ENCODE measurements at regions not wholly inside any gene's neighbourhood (a gene's known extent, or its start where the extent isn't known, plus 50 kb on each side); places are given as distances from the start of the nearest gene placed in this dataset.
A peak's percentile ranks its signal among the peaks of the same experiment; 100 is the strongest.

DNA sequence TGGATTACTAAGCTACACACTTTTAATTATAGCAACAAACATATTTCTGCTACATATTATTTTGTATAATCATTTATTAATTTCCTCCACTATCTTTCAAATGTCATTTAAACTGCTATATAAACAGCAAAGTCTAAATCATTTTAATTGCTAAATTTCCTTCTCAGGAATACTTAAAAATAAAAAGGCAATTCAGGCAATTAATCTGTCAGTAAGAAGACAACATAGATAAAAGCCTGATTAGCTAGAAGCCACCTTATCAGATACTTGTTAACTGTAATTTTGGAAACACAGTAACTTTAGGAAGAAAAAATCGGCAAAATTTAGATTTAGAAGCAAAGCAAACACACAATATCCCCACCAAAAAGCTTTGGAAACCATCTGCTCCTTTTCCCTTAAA is 188.2 kb upstream of the ZNF804A start:
- Histone ChIP-seq H3K9ac (ENCODE audit: low read length) (no peak overlapping the region), H3K4me1 (ENCODE audit: insufficient read depth, low read length, severe bottlenecking) (peaks cover 5% of the 10 kb centered on the region), H3K4me2 (ENCODE audit: low read length) (no peak overlapping the region), H3K9me2 (ENCODE audit: low read depth, low read length) (no peaks in the 10 kb centered on the region), H3K27me3 (ENCODE audit: insufficient read depth, low read length) (no peaks in the 10 kb centered on the region), H3K36me3 (ENCODE audit: insufficient read depth, low read length) (no peaks in the 10 kb centered on the region; the same call in 1 of the 2 replicates), H2AFZ (ENCODE audit: low read length) (peak overlapping the region; percentile 90), H3K9me3 (ENCODE audit: low read length) (peaks cover 13% of the 10 kb centered on the region; the same call in 1 of the 2 replicates), H3K79me2 (ENCODE audit: insufficient read depth, low read length) (no peaks in the 10 kb centered on the region), H3K4me3 (ENCODE audit: low read depth, low read length, poor library complexity, severe bottlenecking) (no peak overlapping the region), H3F3A (ENCODE audit: insufficient read depth, low read length) (no peaks in the 10 kb centered on the region), H4K20me1 (ENCODE audit: insufficient read depth, low read length) (no peaks in the 10 kb centered on the region), H3K27ac (ENCODE audit: low read depth, low read length, poor library complexity, severe bottlenecking) (no peak overlapping the region)
- TF ChIP-seq EZH2 (IDR thresholded peaks at IDR 0.05; ENCODE audit: borderline replicate concordance, low read length): no peak
- TF ChIP-seq, protein P1, sequence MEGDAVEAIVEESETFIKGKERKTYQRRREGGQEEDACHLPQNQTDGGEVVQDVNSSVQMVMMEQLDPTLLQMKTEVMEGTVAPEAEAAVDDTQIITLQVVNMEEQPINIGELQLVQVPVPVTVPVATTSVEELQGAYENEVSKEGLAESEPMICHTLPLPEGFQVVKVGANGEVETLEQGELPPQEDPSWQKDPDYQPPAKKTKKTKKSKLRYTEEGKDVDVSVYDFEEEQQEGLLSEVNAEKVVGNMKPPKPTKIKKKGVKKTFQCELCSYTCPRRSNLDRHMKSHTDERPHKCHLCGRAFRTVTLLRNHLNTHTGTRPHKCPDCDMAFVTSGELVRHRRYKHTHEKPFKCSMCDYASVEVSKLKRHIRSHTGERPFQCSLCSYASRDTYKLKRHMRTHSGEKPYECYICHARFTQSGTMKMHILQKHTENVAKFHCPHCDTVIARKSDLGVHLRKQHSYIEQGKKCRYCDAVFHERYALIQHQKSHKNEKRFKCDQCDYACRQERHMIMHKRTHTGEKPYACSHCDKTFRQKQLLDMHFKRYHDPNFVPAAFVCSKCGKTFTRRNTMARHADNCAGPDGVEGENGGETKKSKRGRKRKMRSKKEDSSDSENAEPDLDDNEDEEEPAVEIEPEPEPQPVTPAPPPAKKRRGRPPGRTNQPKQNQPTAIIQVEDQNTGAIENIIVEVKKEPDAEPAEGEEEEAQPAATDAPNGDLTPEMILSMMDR (IDR thresholded peaks at IDR 0.05; ENCODE audit: low read length): no peak

DNA sequence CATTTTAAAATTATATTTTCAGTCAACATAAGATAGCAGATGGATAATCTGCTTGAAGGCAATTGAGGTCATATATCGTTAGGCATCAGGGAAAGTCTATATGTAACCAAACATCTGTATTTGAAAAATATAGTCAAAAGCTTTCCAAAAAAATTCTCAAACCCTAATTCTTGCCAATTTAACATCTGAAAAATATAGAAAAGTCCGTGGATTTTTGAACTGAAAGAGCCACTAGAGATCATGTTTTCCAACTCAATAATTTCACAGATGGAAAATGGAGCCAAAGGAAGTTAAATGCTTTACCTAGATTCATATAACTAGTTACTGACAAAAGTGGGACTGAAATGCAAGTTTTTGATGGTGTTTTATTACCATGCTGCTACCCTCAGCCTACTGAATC is 185.1 kb upstream of the ZNF804A start:
- H3K79me2 ChIP-seq (ENCODE audit: insufficient read depth, low read length): no peaks in the 10 kb centered on the region
- peak overlapping the region; percentile 58; the same call in 1 of the 2 replicates for H2AFZ ChIP-seq (ENCODE audit: low read length)
- H3K9me2 ChIP-seq (ENCODE audit: low read depth, low read length): no peaks in the 10 kb centered on the region
- H3F3A ChIP-seq (ENCODE audit: insufficient read depth, low read length): no peaks in the 10 kb centered on the region
- H3K4me3 ChIP-seq (ENCODE audit: low read depth, low read length, poor library complexity, severe bottlenecking): no peak overlapping the region
- no peak overlapping the region for H3K9ac ChIP-seq (ENCODE audit: low read length)
- H3K36me3 ChIP-seq (ENCODE audit: insufficient read depth, low read length): no peaks in the 10 kb centered on the region
- H3K9me3 ChIP-seq (ENCODE audit: low read length): 0 out of 2 replicates have a peak, but pooled peaks cover under 1% of the 10 kb centered on the region
- H3K27ac ChIP-seq (ENCODE audit: low read depth, low read length, poor library complexity, severe bottlenecking): no peak overlapping the region
- H3K27me3 ChIP-seq (ENCODE audit: insufficient read depth, low read length): no peaks in the 10 kb centered on the region
- TF ChIP-seq, protein P1 (IDR thresholded peaks at IDR 0.05; ENCODE audit: low read length): no peak
- no peak for TF ChIP-seq EZH2 (IDR thresholded peaks at IDR 0.05; ENCODE audit: borderline replicate concordance, low read length)
- no peak overlapping the region for H3K4me2 ChIP-seq (ENCODE audit: low read length)
- peaks cover 5% of the 10 kb centered on the region for H3K4me1 ChIP-seq (ENCODE audit: insufficient read depth, low read length, severe bottlenecking)
- H4K20me1 ChIP-seq (ENCODE audit: insufficient read depth, low read length): no peaks in the 10 kb centered on the region

DNA sequence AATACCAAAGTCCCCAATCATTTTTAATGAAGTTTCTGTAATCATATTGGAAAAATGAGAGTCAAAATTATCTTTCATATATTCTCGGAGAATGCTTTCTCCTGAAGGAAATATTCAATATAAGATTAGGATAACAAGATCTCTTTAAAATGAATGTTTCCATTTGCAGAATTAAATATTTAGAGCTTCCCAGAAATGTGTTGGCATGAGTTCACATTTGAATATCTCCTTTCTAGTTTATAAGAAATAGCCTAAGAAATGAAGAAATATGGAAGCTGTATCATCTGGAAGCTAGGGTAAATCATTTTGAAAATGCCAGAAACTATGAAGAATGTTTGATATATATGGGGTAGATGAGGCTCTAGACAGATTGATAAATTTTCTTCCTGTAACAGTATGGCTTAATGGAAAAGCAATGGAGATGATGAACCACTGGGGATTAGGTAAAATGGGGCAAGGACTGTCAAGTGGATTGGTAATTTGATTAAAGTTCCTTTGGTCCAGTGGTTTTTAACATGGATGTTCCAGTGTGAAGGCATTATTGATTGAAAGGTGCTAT is 184.6 kb upstream of the ZNF804A start:
- Histone ChIP-seq H3K36me3 (ENCODE audit: insufficient read depth, low read length) (no peaks in the 10 kb centered on the region), H3K9me3 (ENCODE audit: low read length) (no peaks in the 10 kb centered on the region), H3K4me3 (ENCODE audit: low read depth, low read length, poor library complexity, severe bottlenecking) (no peak overlapping the region), H3K79me2 (ENCODE audit: insufficient read depth, low read length) (no peaks in the 10 kb centered on the region), H3K4me2 (ENCODE audit: low read length) (no peak overlapping the region), H3K27me3 (ENCODE audit: insufficient read depth, low read length) (no peaks in the 10 kb centered on the region), H3K9me2 (ENCODE audit: low read depth, low read length) (no peaks in the 10 kb centered on the region), H4K20me1 (ENCODE audit: insufficient read depth, low read length) (no peaks in the 10 kb centered on the region), H3K27ac (ENCODE audit: low read depth, low read length, poor library complexity, severe bottlenecking) (no peak overlapping the region), H2AFZ (ENCODE audit: low read length) (peak overlapping the region; percentile 58; the same call in 1 of the 2 replicates), H3F3A (ENCODE audit: insufficient read depth, low read length) (no peaks in the 10 kb centered on the region), H3K4me1 (ENCODE audit: insufficient read depth, low read length, severe bottlenecking) (peaks cover 5% of the 10 kb centered on the region), H3K9ac (ENCODE audit: low read length) (no peak overlapping the region)
- no peak for TF ChIP-seq EZH2 (IDR thresholded peaks at IDR 0.05; ENCODE audit: borderline replicate concordance, low read length)
- TF ChIP-seq, protein P1 (IDR thresholded peaks at IDR 0.05; ENCODE audit: low read length): no peak

All from OCI-LY1 (cell line).